IMR-90 (cell line): ENCODE measurements at regions not wholly inside any gene's neighbourhood (a gene's known extent, or its start where the extent isn't known, plus 50 kb on each side); places are given as distances from the start of the nearest gene placed in this dataset.

ENCODE experiments used
- ATAC-seq: fragments of 200-7000 bp; cut with Tn5 transposase; 2 replicates; pipeline ENCODE4 v1.9.1; 2020; ENCODE audit warnings: low read depth, mild to moderate bottlenecking, moderate library complexity
- BruUV-seq: library from RNA; stranded (reverse); fragments of 400-500 nt; replicated peaks from 2 replicates; lab custom pipeline; 2021; lab: Mats Ljungman, UMichigan
- CTCF ChIA-PET: fragments of 300-600 bp; formaldehyde crosslinking; extraction: SDS; loops from one replicate; lab custom pipeline; 2021; ENCODE audit warnings: antibody characterized with exemption; lab: Yijun Ruan, JAX
- POLR2A ChIA-PET: fragments of 300-600 bp; sonication (Branson Sonifier 250); formaldehyde crosslinking; loops from one replicate; lab custom pipeline; 2022; ENCODE audit warnings: antibody characterized with exemption; ENCODE audit not compliant: unreplicated experiment; lab: Charles Lee
- DNase-seq: peaks from one replicate; pipeline ENCODE4 v3.0.0; 2013
- H2AFZ ChIP-seq: replicated peaks from 2 replicates; pipeline ENCODE3; 2013; ENCODE audit warnings: low read length, mild to moderate bottlenecking; ENCODE audit not compliant: poor library complexity
- H2AK5ac ChIP-seq: 2 replicates; pipeline ENCODE4 v1.6.1; 2013; ENCODE audit warnings: low read depth, low read length, inconsistent platforms
- H2AK9ac ChIP-seq: replicated peaks from 2 replicates; pipeline ENCODE3; 2013; ENCODE audit warnings: mild to moderate bottlenecking, low read depth, low read length, moderate library complexity; ENCODE audit not compliant: poor library complexity
- H2BK120ac ChIP-seq: 2 replicates; pipeline ENCODE4 v1.6.1; 2013; ENCODE audit warnings: low read depth, low read length, inconsistent platforms
- H2BK15ac ChIP-seq: 3 replicates; pipeline ENCODE4 v1.6.1; 2013; ENCODE audit warnings: low read depth, low read length, inconsistent platforms
- H2BK20ac ChIP-seq: 2 replicates; pipeline ENCODE4 v1.6.1; 2013; ENCODE audit warnings: low read depth, mild to moderate bottlenecking, inconsistent platforms, low read length, moderate library complexity
- H2BK5ac ChIP-seq: 2 replicates; pipeline ENCODE4 v1.6.1; 2013; ENCODE audit warnings: mild to moderate bottlenecking, low read depth, low read length, inconsistent platforms; ENCODE audit not compliant: poor library complexity, severe bottlenecking
- H3K14ac ChIP-seq: replicated peaks from 2 replicates; pipeline ENCODE4 v1.6.1; 2013; ENCODE audit warnings: low read depth, low read length, inconsistent platforms
- H3K18ac ChIP-seq: 2 replicates; pipeline ENCODE4 v1.6.1; 2013; ENCODE audit warnings: low read depth, low read length, control low read depth
- H3K23ac ChIP-seq: 2 replicates; pipeline ENCODE4 v1.6.1; 2013; ENCODE audit warnings: low read depth, low read length, inconsistent platforms
- H3K27ac ChIP-seq: 2 replicates; pipeline ENCODE4 v1.5.1; 2013; ENCODE audit warnings: mild to moderate bottlenecking, control low read depth, low read length; ENCODE audit not compliant: insufficient read depth
- H3K27me3 ChIP-seq: 2 replicates; pipeline ENCODE4 v1.6.1; 2013; ENCODE audit warnings: low read length; ENCODE audit not compliant: control insufficient read depth, insufficient read depth
- H3K36me3 ChIP-seq: 2 replicates; pipeline ENCODE4 v1.6.1; 2013; ENCODE audit warnings: low read length, mixed read lengths; ENCODE audit not compliant: control insufficient read depth, insufficient read depth
- H3K4ac ChIP-seq: 2 replicates; pipeline ENCODE4 v1.6.1; 2013; ENCODE audit warnings: low read depth, low read length, inconsistent platforms
- H3K4me1 ChIP-seq: 2 replicates; pipeline ENCODE4 v1.6.1; 2013; ENCODE audit warnings: low read length, mixed read lengths; ENCODE audit not compliant: control insufficient read depth, insufficient read depth
- H3K4me2 ChIP-seq: 2 replicates; pipeline ENCODE4 v1.6.1; 2013; ENCODE audit warnings: low read depth, mild to moderate bottlenecking, control low read depth, low read length, moderate library complexity
- H3K4me3 ChIP-seq: 2 replicates; pipeline ENCODE4 v1.5.1; 2013; ENCODE audit warnings: low read depth, mild to moderate bottlenecking, control low read depth, low read length, moderate library complexity; ENCODE audit not compliant: insufficient read depth
- H3K56ac ChIP-seq: 2 replicates; pipeline ENCODE4 v1.6.1; 2013; ENCODE audit warnings: low read length, inconsistent platforms; ENCODE audit not compliant: insufficient read depth; ENCODE audit errors: extremely low read depth
- H3K79me1 ChIP-seq, 2 experiments: 2 replicates each; pipeline ENCODE4 v1.6.1; 2013; ENCODE audit warnings: low read length in 2 of 2, inconsistent platforms in 1 of 2, low read depth in 1 of 2
- H3K9ac ChIP-seq: 2 replicates; pipeline ENCODE4 v1.6.1; 2013; ENCODE audit warnings: low read depth, low read length, control low read depth
- H3K9me1 ChIP-seq: 2 replicates; pipeline ENCODE4 v1.6.1; 2013; ENCODE audit warnings: low read length, inconsistent platforms; ENCODE audit not compliant: insufficient read depth
- H3K9me3 ChIP-seq: 2 replicates; pipeline ENCODE4 v1.6.1; 2013; ENCODE audit warnings: low read length; ENCODE audit not compliant: control insufficient read depth, insufficient read depth
- H4K20me1 ChIP-seq: 2 replicates; pipeline ENCODE4 v1.6.1; 2013; ENCODE audit warnings: low read length, inconsistent platforms; ENCODE audit not compliant: insufficient read depth
- H4K5ac ChIP-seq: 2 replicates; pipeline ENCODE4 v1.6.1; 2013; ENCODE audit warnings: mild to moderate bottlenecking, low read depth, low read length, control low read depth
- H4K8ac ChIP-seq, 2 experiments: 2 replicates each; pipeline ENCODE4 v1.6.1; 2013; ENCODE audit warnings: low read depth in 2 of 2, low read length in 2 of 2, control low read depth in 1 of 2, inconsistent platforms in 1 of 2
- H4K91ac ChIP-seq: 2 replicates; pipeline ENCODE4 v1.6.1; 2013; ENCODE audit warnings: low read depth, low read length, inconsistent platforms; ENCODE audit not compliant: insufficient read depth
- BHLHE40 ChIP-seq: fragments of 150-350 bp; IDR thresholded peaks from 2 replicates; pipeline ENCODE4 v1.6.1; 2016; ENCODE audit warnings: mild to moderate bottlenecking, low read depth, low read length
- CHD1 ChIP-seq: IDR thresholded peaks from 2 replicates; pipeline ENCODE4 v1.6.1; 2012; ENCODE audit warnings: low read depth, low read length, improper control_type of control experiment
- FOS ChIP-seq: fragments of 150-350 bp; IDR thresholded peaks from 2 replicates; pipeline ENCODE4 v1.6.1; 2016; ENCODE audit warnings: low read depth, low read length
- MAFK ChIP-seq: IDR thresholded peaks from 2 replicates; pipeline ENCODE4 v1.6.1; 2012; ENCODE audit warnings: low read depth, low read length, improper control_type of control experiment
- MAZ ChIP-seq: IDR thresholded peaks from 2 replicates; pipeline ENCODE4 v1.6.1; 2012; ENCODE audit warnings: low read depth, mild to moderate bottlenecking, low read length, improper control_type of control experiment, moderate library complexity, borderline replicate concordance
- MXI1 ChIP-seq: IDR thresholded peaks from 2 replicates; pipeline ENCODE4 v1.6.1; 2012; ENCODE audit warnings: low read depth, mild to moderate bottlenecking, low read length, moderate library complexity, borderline replicate concordance
- NFE2L2 ChIP-seq: fragments of 150-350 bp; IDR thresholded peaks from 2 replicates; pipeline ENCODE4 v1.6.1; 2016; ENCODE audit warnings: low read depth, mild to moderate bottlenecking, low read length
- RAD21 ChIP-seq: IDR thresholded peaks from 2 replicates; pipeline ENCODE4 v1.6.1; 2012; ENCODE audit warnings: low read length, improper control_type of control experiment
- RCOR1 ChIP-seq: IDR thresholded peaks from 2 replicates; pipeline ENCODE4 v1.6.1; 2012; ENCODE audit warnings: mild to moderate bottlenecking, low read length, improper control_type of control experiment; ENCODE audit not compliant: insufficient replicate concordance
- RFX5 ChIP-seq: IDR thresholded peaks from 2 replicates; pipeline ENCODE4 v1.8.0; 2012; ENCODE audit warnings: low read depth, mild to moderate bottlenecking, low read length, moderate library complexity
- SMC3 ChIP-seq: fragments of 150-350 bp; IDR thresholded peaks from 2 replicates; pipeline ENCODE4 v1.6.1; 2016; ENCODE audit warnings: low read depth, mild to moderate bottlenecking, antibody characterized with exemption, low read length, moderate library complexity
- WGBS, 2 experiments: methylation state at CpG; one replicate each; pipeline versions ENCODE4 v1.1.5 to v1.1.7; 2013; ENCODE audit warnings: missing lambda C conversion rate in 2 of 2; ENCODE audit not compliant: insufficient read length in 1 of 2; ENCODE audit errors: extremely low coverage in 2 of 2; 5-methylcytosine and 5-hydroxymethylcytosine counted together
- dilution Hi-C: fragments of 300-500 bp; cut with HindIII; formaldehyde crosslinking; loops from one replicate; pipeline ENCODE4 v1.14.3; 2018; ENCODE audit warnings: low sequenced_read_pairs; ENCODE audit not compliant: unreplicated experiment
- in situ Hi-C: fragments of 300-500 bp; cut with MboI; formaldehyde crosslinking; loops from 3 replicates; pipeline ENCODE4 v1.14.3; 2019; ENCODE audit warnings: low sequenced_read_pairs, inconsistent platforms, mixed read lengths
- intact Hi-C: fragments of 100-400 bp; cut with micrococcal nuclease; formaldehyde crosslinking; loops from 2 replicates; pipeline ENCODE4 v1.10.0; 2022
- TF ChIP-seq, protein P1 (sequence below): fragments of 150-350 bp; IDR thresholded peaks from 2 replicates; pipeline ENCODE4 v1.6.1; 2016; ENCODE audit warnings: low read depth, mild to moderate bottlenecking, low read length, moderate library complexity, borderline replicate concordance
- TF ChIP-seq, protein P2 (sequence below): fragments of 150-350 bp; IDR thresholded peaks from 2 replicates; pipeline ENCODE4 v1.6.1; 2017; ENCODE audit warnings: mild to moderate bottlenecking, antibody characterized with exemption, low read length, low read depth
- TF ChIP-seq, protein P3 (sequence below): conservative IDR thresholded peaks from 2 replicates; pipeline ENCODE4 v1.5.1; 2012; ENCODE audit warnings: mild to moderate bottlenecking, low read depth, low read length, improper control_type of control experiment

DNA sequence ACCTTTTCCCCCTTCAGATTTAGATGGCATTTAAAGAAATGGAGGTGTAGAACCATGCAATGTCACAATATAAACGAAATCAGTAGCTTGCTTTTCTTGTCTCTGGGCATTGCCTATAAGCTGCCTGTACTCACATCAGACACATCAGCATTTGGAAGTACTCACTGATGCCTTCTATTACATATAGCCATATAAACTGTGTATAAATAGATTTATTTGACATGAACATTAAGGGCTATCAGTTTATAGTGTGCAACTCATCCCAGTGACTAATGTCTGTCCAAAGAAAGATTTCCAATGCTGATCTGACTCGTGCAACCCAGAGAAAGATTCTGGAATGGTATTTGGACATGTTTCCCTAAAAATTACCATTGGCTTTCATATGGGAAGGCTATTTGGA is 417.9 kb upstream of the MAF start:
- H3K4me3 ChIP-seq: no peak overlapping the region
- no peak for ATAC-seq
- no TSS peak for BruUV-seq
- no peak for TF ChIP-seq MAFK
- no peak for TF ChIP-seq RCOR1
- TF ChIP-seq RAD21: no peak
- TF ChIP-seq BHLHE40: no peak
- TF ChIP-seq, protein P1, sequence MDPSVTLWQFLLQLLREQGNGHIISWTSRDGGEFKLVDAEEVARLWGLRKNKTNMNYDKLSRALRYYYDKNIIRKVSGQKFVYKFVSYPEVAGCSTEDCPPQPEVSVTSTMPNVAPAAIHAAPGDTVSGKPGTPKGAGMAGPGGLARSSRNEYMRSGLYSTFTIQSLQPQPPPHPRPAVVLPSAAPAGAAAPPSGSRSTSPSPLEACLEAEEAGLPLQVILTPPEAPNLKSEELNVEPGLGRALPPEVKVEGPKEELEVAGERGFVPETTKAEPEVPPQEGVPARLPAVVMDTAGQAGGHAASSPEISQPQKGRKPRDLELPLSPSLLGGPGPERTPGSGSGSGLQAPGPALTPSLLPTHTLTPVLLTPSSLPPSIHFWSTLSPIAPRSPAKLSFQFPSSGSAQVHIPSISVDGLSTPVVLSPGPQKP: no peak
- TF ChIP-seq MAZ: no peak
- no peak for TF ChIP-seq MXI1
- TF ChIP-seq, protein P2, sequence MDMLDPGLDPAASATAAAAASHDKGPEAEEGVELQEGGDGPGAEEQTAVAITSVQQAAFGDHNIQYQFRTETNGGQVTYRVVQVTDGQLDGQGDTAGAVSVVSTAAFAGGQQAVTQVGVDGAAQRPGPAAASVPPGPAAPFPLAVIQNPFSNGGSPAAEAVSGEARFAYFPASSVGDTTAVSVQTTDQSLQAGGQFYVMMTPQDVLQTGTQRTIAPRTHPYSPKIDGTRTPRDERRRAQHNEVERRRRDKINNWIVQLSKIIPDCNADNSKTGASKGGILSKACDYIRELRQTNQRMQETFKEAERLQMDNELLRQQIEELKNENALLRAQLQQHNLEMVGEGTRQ: no peak
- no peak for TF ChIP-seq RFX5
- no peak for TF ChIP-seq NFE2L2
- TF ChIP-seq SMC3: no peak
- TF ChIP-seq, protein P3, sequence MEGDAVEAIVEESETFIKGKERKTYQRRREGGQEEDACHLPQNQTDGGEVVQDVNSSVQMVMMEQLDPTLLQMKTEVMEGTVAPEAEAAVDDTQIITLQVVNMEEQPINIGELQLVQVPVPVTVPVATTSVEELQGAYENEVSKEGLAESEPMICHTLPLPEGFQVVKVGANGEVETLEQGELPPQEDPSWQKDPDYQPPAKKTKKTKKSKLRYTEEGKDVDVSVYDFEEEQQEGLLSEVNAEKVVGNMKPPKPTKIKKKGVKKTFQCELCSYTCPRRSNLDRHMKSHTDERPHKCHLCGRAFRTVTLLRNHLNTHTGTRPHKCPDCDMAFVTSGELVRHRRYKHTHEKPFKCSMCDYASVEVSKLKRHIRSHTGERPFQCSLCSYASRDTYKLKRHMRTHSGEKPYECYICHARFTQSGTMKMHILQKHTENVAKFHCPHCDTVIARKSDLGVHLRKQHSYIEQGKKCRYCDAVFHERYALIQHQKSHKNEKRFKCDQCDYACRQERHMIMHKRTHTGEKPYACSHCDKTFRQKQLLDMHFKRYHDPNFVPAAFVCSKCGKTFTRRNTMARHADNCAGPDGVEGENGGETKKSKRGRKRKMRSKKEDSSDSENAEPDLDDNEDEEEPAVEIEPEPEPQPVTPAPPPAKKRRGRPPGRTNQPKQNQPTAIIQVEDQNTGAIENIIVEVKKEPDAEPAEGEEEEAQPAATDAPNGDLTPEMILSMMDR: no peak
- TF ChIP-seq FOS: no peak
- TF ChIP-seq CHD1: no peak
- peaks cover 2% of the 10 kb centered on the region; the same call in 1 of the 2 replicates for H3K9me3 ChIP-seq
- H3K23ac ChIP-seq: no peak overlapping the region
- H3K18ac ChIP-seq: no peak overlapping the region
- intact Hi-C loops (no loop called here), in situ Hi-C loops (no loop called here), dilution Hi-C loops (no loop called here)
- no peak overlapping the region for H2BK15ac ChIP-seq
- H3K4ac ChIP-seq: no peak overlapping the region
- CTCF ChIA-PET: no interaction called here
- no peak overlapping the region for H3K14ac ChIP-seq
- no peak overlapping the region for H2BK120ac ChIP-seq
- no peak overlapping the region for H2AK9ac ChIP-seq
- no peak for DNase-seq
- no peak overlapping the region for H3K9ac ChIP-seq
- H3K56ac ChIP-seq: no peak overlapping the region
- POLR2A ChIA-PET: no interaction called here
- H2BK20ac ChIP-seq: no peak overlapping the region
- H4K8ac ChIP-seq: no peak overlapping the region
- no CpG with 5 or more reads among the region's 2 CpGs for WGBS, 2 experiments
- H3K4me1 ChIP-seq: no peaks in the 10 kb centered on the region
- no peak overlapping the region for H2AK5ac ChIP-seq
- no peaks in the 10 kb centered on the region for H3K36me3 ChIP-seq
- no peak overlapping the region for H4K91ac ChIP-seq
- no peaks in the 10 kb centered on the region for H4K20me1 ChIP-seq
- H3K27me3 ChIP-seq: no peaks in the 10 kb centered on the region
- H3K79me1 ChIP-seq: no peaks in the 10 kb centered on the region
- no peak overlapping the region for H2AFZ ChIP-seq
- H3K4me2 ChIP-seq: no peak overlapping the region
- no peak overlapping the region for H4K5ac ChIP-seq
- H3K9me1 ChIP-seq: no peaks in the 10 kb centered on the region
- H3K27ac ChIP-seq: no peak overlapping the region
- no peak overlapping the region for H2BK5ac ChIP-seq
